ENCODE measurements at regions not wholly inside any gene's neighbourhood (a gene's known extent, or its start where the extent isn't known, plus 50 kb on each side); places are given as distances from the start of the nearest gene placed in this dataset.

GRCh38 chr3:154034797-154035330 lies 86.3 kb upstream of the ARHGEF26 start (continued):
- no peak for TF ChIP-seq HDGF (IDR thresholded peaks at IDR 0.05)
- no peak for TF ChIP-seq CREM (IDR thresholded peaks at IDR 0.05; ENCODE audit: low read depth)
- TF ChIP-seq HSF1 (IDR thresholded peaks at IDR 0.05; ENCODE audit: low read depth, low read length), result no peak
- TF ChIP-seq YY1 (IDR thresholded peaks at IDR 0.05; ENCODE audit: low read depth, low read length), result no peak
- TF ChIP-seq BCLAF1 (IDR thresholded peaks at IDR 0.05), result no peak
- TF ChIP-seq BCL3 (IDR thresholded peaks at IDR 0.05; ENCODE audit: borderline replicate concordance, insufficient read depth, low read depth, low read length, poor library complexity, severe bottlenecking), result no peak
- TF ChIP-seq ATF3 (IDR thresholded peaks at IDR 0.05; ENCODE audit: borderline replicate concordance, extremely low read depth, low read depth, low read length), result no peak

All from GM12878 (cell line).